GM03348 (cell line): ENCODE measurements at regions not wholly inside any gene's neighbourhood (a gene's known extent, or its start where the extent isn't known, plus 50 kb on each side); places are given as distances from the start of the nearest gene placed in this dataset.

Experiments used
- DNase-seq: peaks from one replicate; pipeline ENCODE4 v3.0.0; 2012; ENCODE audit warnings: low spot score

GRCh38 chr6:55696501-55696900 is 117.5 kb upstream of the HMGCLL1 start:
- no peak for DNase-seq

DNA sequence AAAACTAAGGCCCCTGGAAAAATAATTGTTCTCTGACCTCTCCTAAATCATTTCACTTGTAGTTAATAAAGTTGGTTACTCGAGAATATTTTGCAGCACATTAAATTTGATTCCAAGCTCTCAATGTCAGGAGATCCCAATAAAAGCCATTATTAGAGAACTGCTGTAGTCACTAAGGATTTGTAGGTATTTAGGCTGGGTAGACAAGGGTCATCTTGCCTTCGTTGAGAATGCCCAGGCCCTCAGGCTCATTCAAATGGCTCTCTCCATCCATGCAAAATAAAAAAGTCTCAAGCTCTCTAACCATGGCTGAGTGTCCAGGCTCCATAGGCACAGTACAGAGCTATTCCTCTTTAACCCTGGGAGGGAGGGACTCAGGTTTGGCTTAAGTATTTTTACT is 117.0 kb upstream of the HMGCLL1 start:
- DNase-seq: no peak

DNA sequence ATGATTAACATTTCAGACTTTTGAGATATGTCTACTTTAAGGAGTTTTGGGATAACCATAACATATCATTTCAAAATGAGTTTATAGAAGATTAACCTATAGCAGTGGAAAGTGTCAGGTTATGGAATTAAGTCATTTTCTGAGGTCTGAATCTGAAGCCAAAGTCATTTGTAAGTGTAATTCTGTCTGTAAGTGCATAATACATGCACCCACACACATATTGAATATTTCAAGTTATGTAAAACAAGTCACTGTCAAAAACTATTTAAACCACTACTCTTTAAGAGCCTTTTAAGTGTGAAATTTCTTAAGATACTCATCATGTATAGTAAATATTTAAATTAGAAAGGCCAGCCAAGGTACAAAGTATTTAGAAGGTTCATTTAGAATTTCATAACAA is 115.8 kb upstream of the HMGCLL1 start:
- DNase-seq: no peak

DNA sequence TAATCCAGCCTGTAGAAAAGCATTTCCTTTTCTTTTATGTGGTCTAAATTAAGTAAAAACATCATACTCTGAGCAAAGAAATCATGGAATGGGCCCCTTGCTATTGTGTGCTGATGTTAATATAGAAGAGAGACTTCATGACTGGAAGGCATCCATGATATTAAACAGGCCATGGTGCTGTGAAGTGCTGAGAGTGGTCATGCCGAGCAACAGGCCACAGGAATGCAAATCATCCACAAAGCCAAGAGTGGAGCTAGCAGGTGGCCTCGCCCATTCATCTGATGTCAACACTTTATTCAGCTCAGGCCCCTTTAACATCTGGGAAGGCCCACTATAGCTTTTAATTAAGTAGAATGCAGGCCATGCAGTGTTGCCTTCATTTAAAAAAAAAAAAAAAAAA is 115.2 kb upstream of the HMGCLL1 start:
- peak; percentile 3 for DNase-seq

- no peak for DNase-seq
These were observed 100.5 kb upstream of the HMGCLL1 start for GRCh38 chr6:55679503-55679902.

- DNase-seq: no peak
These were observed 99.6 kb upstream of the HMGCLL1 start for GRCh38 chr6:55678330-55679224.

GRCh38 chr6:55676736-55677135 is 97.7 kb upstream of the HMGCLL1 start:
- no peak for DNase-seq

DNA sequence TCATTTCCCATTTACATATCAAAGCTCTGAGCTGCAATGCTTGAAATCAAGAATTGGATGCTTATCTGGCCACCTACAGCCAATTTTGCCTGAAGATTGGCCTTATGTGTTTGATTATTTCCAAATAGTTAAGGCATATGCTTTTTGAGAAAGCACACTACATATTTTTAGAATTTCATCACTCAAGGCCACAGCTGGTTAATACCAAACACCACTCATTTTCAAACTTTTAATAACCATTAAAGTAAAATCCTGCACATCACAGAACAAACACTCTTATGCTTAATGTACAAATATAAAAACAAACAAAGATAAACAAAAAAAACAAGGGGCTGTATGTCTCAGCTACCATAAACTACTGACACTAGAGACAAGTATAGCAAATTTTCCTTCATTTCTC is 96.9 kb upstream of the HMGCLL1 start:
- DNase-seq: no peak

DNA sequence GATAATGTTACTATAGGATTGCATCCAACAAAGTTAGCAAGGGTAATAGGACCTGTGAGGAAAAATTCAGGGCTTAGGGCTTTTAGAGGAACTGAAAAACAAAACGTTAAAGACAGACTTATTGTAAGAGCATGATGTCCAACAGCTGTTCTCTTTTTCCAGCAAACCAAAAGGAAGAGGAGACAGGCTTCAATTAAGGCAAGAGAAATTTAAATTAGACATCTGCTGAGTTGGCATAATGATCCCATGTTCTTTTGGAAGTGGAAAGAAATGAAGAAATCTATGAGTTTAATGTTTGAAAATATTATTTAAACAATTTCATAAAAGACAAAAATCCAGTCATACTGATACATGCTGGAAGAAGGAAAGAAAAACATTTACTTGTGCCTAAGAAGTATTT is 95.7 kb upstream of the HMGCLL1 start:
- no peak for DNase-seq

GRCh38 chr6:55670850-55671413 is 91.9 kb upstream of the HMGCLL1 start:
- no peak for DNase-seq

DNA sequence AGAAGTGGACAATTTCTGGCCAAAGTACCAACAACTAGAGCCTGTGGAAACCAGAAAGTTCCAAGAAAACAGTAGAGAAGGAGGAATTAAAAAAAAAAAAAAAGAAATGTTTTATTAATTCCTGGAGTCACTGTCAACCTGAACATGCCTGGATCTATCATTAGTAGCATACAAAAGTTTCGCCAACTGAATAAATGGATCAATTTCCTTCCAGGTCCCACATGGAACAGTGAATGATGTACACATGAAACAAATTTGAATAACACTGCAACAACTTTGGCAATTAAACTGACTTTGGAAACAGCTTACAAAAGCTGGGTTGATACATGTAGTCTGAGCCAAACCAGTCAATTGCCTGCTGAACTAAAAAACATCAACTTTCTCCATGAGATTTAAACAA is 90.0 kb upstream of the HMGCLL1 start:
- DNase-seq: no peak

GRCh38 chr6:55668591-55668990 is 89.6 kb upstream of the HMGCLL1 start:
- DNase-seq: no peak

DNA sequence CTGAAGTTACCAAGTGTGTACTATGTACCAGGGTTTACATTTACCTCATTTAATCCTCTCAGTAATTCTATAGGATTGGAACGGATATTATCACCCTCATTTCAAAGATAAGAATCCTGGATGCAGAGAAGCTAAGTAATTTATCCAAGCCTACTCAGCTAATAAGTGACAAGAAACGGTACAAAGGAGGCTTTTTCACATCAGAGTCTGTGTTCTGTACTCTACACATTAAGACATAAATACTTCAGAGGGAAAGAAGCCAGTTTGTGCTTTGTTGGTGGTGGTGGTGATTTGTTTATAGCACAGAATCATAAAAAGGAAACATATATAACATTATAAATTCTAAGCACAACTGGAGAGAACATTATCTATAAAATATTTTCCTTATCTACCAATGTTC is 88.3 kb upstream of the HMGCLL1 start:
- DNase-seq: no peak

DNA sequence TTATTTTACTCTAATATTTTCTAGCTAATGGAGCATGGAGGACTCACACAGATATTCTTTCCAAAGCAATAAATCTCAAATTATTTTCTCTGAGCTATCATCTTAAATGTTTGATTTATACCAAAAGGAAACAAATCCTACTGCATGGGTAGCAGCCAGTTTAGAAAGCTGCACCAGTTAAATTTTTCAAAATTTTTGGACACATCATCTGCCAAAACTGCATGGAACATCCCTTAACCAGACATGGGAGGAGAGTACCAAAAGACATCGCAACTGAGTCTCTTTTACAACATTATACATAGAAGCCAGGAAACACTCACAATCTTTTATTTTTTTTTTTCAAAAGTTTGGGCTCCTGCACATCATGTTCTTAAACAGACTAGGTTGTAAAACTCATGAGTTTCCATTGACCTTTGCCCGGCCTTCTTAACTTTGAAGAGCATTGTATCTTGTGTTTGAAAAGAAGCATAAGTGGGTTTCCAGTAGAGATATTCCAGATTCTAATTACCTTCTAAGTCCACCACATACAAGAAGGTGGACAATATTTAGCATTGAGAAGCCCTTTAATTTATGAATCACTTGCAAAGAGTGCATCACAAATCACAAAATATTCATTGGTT is 87.7 kb upstream of the HMGCLL1 start:
- DNase-seq: no peak

DNA sequence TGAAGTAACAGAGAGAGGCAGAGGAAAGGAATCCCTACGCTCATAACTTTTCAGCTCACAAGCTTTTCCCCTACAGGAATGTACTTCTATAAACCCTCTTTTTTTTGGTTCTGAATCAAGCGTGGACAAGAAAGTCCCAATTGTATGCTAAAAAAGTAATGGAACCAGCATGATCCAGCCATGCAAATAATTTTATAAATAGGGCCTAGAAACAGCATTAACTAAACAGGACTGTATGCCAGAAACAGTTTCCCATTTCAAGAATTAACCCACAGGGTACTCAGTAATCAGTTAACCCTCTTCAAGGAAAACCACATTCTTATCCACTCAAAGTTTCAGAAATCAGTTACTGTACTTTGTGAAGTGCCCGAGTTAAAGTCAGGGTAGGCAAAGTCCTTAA is 87.0 kb upstream of the HMGCLL1 start:
- no peak for DNase-seq

GRCh38 chr6:55664591-55665587 is 85.9 kb upstream of the HMGCLL1 start:
- no peak for DNase-seq

DNA sequence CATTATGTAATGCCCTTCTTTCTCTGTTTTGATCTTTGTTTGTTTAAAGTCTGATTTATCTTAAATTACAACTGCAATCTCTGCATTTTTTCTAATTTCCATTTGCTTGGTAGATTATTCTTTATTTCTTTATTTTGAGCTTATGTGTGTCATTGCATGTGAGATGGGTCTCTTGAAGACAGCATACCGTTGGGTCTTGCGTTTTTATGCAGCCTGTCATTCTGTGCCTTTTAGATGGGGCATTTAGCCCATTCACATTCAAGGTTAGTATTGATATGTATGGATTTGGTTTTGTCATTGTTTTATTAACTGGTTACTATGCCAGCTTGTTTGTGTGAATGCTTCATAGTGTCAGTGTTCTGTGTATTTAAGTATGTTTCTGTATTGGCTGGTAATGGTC is 84.9 kb upstream of the HMGCLL1 start:
- no peak for DNase-seq

- DNase-seq: no peak
These were observed 80.3 kb upstream of the HMGCLL1 start for GRCh38 chr6:55659304-55659703.

DNA sequence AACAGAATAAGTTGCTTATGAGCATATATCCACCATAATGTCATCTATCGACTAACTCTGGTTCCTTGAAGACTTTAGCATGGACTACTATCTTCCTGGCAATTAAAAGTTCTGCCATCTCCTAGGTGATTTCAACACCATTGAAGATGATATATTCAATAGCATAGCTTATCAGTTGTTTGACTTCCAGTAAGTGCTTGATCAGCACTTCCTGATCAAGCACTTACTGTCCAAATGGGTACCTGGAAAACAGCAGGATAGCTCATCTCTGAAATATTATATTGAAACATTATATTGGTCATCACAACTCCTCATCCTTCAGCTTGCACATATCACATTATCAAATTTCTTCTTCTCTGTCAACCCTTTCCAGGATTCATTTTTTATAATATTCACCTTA is 75.5 kb upstream of the HMGCLL1 start:
- no peak for DNase-seq

DNA sequence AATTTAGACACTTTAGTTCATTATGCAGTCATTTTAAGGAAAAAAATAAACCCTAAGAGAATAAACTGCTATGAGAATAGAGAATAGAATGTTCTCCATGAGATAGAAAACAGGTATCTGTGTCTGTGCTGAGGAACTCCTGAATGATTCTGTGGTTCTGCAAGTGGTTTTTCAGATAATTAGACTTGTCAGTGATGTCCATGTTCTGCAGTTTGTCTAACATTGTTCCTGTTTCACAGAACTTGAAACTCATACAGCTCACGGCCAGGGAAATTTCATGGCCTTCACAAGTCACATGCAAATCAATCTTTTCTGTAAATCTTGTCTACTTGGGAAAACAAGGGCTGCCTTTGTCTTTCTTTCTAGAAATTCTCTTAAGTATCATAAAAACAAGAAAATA is 73.4 kb upstream of the HMGCLL1 start:
- no peak for DNase-seq

- no peak for DNase-seq
These were observed 72.0 kb upstream of the HMGCLL1 start for GRCh38 chr6:55651015-55651414.

DNA sequence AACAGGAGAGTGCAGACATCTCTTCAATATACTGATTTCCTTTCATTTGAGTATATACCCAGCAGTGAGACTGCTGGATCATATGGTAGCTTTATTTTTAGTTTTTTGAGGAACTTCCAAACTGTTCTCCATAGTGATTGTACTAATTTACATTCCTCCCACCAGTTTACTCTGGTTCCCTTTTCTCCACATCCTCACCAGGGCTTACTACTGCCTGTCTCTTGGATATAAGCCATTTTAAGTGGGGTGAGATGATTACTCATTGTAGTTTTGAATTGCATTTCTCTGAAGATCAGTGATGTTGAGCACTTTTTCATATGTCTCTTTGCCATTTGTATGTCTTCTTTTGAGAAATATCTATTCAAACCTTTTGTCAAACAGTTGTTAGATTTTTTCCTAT is 64.9 kb upstream of the HMGCLL1 start:
- DNase-seq: no peak
